NK-92 treated with Interleukin-12 subunit alpha and Interleukin-12 subunit beta, amount 100 ng/mL, for 24 hours (cell line): ENCODE measurements at regions not wholly inside any gene's neighbourhood (a gene's known extent, or its start where the extent isn't known, plus 50 kb on each side); places are given as distances from the start of the nearest gene placed in this dataset.

ENCODE experiments used
- DNase-seq: peaks from one replicate; lab custom pipeline; 2025; lab: John Stamatoyannopoulos, UW

- no peak for DNase-seq
These were observed 175.2 kb downstream of the RND3 start for GRCh38 chr2:150312271-150312670.

DNA sequence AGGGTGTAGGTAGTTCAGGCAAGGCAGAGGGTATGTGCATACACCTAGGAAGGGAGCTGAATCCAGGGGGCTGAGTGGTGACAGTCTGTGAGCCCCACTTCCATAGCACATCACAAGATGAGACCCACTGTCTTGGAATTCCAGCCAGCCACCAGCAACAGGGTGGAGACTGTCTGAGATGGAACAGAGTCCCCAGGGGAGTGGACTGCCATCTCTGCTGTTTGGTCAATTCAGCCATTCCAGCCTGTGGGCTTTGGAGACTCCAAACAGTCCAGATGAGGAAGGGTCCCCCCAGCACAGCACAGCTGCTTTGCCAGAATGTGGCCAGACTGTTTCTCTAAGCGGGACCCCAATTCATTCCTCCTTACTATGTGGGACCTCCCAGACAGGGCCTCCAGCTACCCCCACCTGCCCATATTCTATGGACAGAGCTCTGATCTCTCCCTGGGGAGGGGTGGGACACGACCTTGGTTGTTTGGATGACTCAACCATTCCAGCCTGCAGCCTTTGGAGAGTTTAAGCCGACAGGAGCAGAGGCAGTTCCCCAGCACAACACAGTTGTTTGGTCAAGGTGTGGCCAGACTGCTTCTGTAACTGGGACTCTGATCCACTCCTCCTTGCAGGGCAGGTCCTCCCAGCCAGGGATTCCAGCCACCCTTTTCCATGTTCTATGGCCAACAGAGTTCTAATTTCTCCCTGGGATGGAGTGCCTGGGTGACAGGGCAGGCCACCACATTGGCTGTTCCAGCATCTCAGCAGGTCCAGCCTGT is 178.0 kb downstream of the RND3 start:
- DNase-seq: no peak

DNA sequence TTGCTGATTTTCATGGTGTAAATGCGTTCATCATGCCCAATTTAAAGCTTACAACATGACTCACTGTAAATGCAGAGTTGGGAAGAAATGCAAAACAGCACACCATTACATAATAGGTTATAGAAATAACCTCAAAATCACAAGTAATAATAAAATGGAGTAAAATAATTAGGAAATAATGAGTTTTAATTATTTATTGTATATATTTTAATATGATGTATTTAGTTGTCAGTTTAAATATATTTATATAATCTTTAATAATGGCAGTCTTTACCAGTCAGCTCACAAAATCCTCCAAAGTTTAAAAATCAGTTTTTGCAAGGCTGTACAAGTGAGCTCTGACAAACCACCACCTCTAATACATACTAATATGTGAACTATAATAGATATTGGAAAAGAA is 180.2 kb downstream of the RND3 start:
- DNase-seq: no peak

GRCh38 chr2:150303281-150303680 is 184.2 kb downstream of the RND3 start:
- no peak for DNase-seq

GRCh38 chr2:150298571-150299305 is 188.7 kb downstream of the RND3 start:
- no peak for DNase-seq

- DNase-seq: no peak
These were observed 190.5 kb downstream of the RND3 start for GRCh38 chr2:150296770-150297546.

DNA sequence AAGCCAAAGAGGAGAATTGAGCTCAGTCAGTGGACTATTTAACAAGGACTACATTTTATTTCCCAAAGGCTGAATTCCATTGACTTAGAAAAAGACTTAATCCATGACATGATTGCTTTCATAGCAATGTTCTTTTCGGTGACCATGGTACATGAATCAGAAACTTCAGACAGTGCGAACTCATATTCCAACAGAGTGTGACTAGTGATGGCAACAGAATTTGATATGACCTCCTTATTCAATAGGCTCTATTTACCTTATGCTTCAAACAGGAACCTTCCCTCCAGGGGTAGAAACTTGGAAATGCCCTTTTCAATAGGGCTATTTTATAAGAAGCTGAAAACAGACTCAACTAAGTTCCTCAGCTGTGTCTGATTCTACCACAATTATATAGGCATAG is 191.9 kb downstream of the RND3 start:
- DNase-seq: no peak

- DNase-seq: no peak
These were observed 193.7 kb downstream of the RND3 start for GRCh38 chr2:150293771-150294170.

GRCh38 chr2:150292807-150293206 is 194.7 kb downstream of the RND3 start:
- no peak for DNase-seq

GRCh38 chr2:150292192-150292591 is 195.3 kb downstream of the RND3 start:
- no peak for DNase-seq

GRCh38 chr2:150286730-150287362 is 200.6 kb downstream of the RND3 start:
- DNase-seq: no peak

DNA sequence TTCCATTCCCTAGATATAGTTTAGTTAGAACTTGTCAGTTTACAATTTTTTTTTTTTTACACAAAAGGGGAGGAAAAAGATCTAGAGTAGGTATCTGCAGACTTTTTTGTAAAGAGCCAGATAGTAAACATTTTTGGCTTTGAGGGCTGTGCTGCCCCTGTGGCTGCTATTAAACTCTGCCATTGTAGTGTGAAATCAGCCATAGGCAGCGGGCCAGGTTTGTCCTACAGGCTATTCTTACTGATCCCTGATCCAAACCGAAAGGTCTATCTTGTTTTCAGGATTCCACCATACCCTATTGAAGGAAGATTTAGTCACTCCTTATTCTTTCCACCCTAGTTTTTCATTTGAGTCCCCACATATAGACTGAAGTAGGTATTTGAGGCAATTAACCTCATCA is 203.4 kb downstream of the RND3 start:
- DNase-seq: no peak

- DNase-seq: no peak
These were observed 204.6 kb downstream of the RND3 start for GRCh38 chr2:150282771-150283371.

- DNase-seq: no peak
These were observed 205.1 kb downstream of the RND3 start for GRCh38 chr2:150282357-150282756.

GRCh38 chr2:150280231-150280630 is 207.2 kb downstream of the RND3 start:
- DNase-seq: no peak

DNA sequence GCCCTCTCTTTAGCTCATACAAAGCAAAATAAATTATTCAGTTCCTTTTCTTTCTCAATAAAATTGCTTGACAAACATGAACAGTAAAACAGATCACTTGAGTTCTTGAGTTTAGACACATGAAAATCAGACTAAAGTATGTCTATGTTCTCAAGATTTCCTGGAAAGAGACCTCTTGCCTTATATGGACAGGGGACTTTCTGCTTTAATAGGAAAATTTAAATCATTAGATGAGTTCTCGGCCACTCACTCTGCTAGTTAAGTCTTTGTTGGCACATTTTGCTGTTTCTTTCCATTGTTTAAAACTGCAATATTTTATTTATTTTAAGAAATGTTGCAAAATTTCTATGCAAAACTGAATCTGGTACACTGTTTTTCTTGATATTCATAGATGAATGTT is 207.8 kb downstream of the RND3 start:
- no peak for DNase-seq

- no peak for DNase-seq
These were observed 210.7 kb downstream of the RND3 start for GRCh38 chr2:150276737-150277136.

GRCh38 chr2:150274108-150274507 is 213.4 kb downstream of the RND3 start:
- no peak for DNase-seq

DNA sequence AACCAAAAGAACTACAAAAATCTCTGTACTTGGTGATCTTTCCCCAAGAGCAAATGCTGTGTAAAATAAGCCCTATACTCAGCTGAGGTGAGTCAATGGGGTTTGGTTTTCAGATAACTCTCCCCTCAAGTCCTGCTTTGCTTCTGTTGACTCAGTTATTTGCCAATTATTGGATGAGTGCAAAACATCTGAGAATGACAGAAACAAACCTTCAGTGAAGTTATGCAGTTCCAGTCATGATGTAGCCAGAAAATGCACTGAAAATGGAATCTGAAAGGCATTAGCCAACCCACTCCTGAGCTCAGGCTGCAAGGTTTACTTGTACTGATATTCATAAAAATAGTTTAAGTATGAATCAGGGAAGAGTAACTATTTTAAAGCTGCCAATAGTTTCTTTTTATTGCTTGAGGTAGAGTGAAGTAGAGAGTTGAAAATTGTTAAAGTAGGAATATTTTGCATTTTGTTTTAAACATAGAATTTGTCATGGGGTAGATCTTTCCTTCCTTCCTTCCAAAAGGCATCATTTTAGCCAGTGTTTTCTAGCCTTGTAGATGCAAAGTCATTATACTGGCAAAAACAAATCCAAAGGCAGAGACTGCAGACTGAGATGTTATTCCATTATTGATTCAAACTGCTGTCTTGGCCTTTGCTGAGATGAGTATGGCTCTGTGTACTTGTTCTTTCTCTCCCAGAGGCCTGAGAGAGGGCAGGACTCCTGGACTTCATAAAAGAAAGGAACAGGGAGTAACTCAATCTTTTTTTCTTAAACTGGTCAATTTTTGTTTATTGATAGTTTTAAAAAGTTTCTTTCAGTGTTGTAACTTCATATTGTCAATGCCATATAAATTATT is 215.3 kb downstream of the RND3 start:
- DNase-seq: no peak

GRCh38 chr2:150267651-150268415 is 219.6 kb downstream of the RND3 start:
- DNase-seq: no peak
